Fibroblast of upper back skin (primary cell): ENCODE measurements at regions not wholly inside any gene's neighbourhood (a gene's known extent, or its start where the extent isn't known, plus 50 kb on each side); places are given as distances from the start of the nearest gene placed in this dataset.

Experiments used
- DNase-seq: peaks from one replicate; pipeline ENCODE4 v3.0.0-alpha.2; 2013

GRCh38 chr6:169079650-169080049 lies 174.0 kb downstream of the THBS2 start:
- no peak for DNase-seq

GRCh38 chr6:169078399-169079145 lies 175.1 kb downstream of the THBS2 start:
- DNase-seq = no peak

GRCh38 chr6:169075915-169076654 lies 177.6 kb downstream of the THBS2 start:
- DNase-seq = peak; percentile 58

GRCh38 chr6:169075211-169075914 lies 178.3 kb downstream of the THBS2 start:
- DNase-seq = peak; percentile 90

- DNase-seq = peak; percentile 31
These were observed 179.1 kb downstream of the THBS2 start for GRCh38 chr6:169074526-169074925.

GRCh38 chr6:169073311-169073710 lies 180.3 kb downstream of the THBS2 start:
- DNase-seq = peak; percentile 97

- DNase-seq = peak; percentile 13
These were observed 181.3 kb downstream of the THBS2 start for GRCh38 chr6:169072127-169073042.

GRCh38 chr6:169071394-169071793 lies 182.3 kb downstream of the THBS2 start:
- no peak for DNase-seq

- DNase-seq = peak; percentile 98
These were observed 183.0 kb downstream of the THBS2 start for GRCh38 chr6:169070506-169071176.

- DNase-seq = no peak
These were observed 184.3 kb downstream of the THBS2 start for GRCh38 chr6:169069356-169069755.

- no peak for DNase-seq
These were observed 189.5 kb downstream of the THBS2 start for GRCh38 chr6:169064194-169064593.

- no peak for DNase-seq
These were observed 191.4 kb downstream of the THBS2 start for GRCh38 chr6:169062272-169062671.

- DNase-seq = no peak
These were observed 195.0 kb downstream of the THBS2 start for GRCh38 chr6:169058634-169059033.

- DNase-seq = no peak
These were observed 201.2 kb downstream of the THBS2 start for GRCh38 chr6:169052462-169052861.

- no peak for DNase-seq
These were observed 202.3 kb downstream of the THBS2 start for GRCh38 chr6:169051371-169051770.

GRCh38 chr6:169048865-169049205 lies 204.8 kb downstream of the THBS2 start:
- no peak for DNase-seq

GRCh38 chr6:169048185-169048864 lies 205.3 kb downstream of the THBS2 start:
- no peak for DNase-seq

- DNase-seq = no peak
These were observed 206.3 kb downstream of the THBS2 start for GRCh38 chr6:169047345-169047744.

- peak; percentile 77 for DNase-seq
These were observed 207.0 kb downstream of the THBS2 start for GRCh38 chr6:169046483-169047192.

- DNase-seq = peak; percentile 32
These were observed 207.6 kb downstream of the THBS2 start for GRCh38 chr6:169046021-169046420.

GRCh38 chr6:169045486-169045885 lies 208.2 kb downstream of the THBS2 start:
- no peak for DNase-seq
